OCI-LY1 (cell line): ENCODE measurements at regions not wholly inside any gene's neighbourhood (a gene's known extent, or its start where the extent isn't known, plus 50 kb on each side); places are given as distances from the start of the nearest gene placed in this dataset.

Experiments used
- H2AFZ ChIP-seq: fragments of 200-600 bp; sonication (generic), shearing (Covaris generic); 2 replicates; pipeline ENCODE4 v1.6.0; 2014; ENCODE audit warnings: antibody characterized with exemption, mild to moderate bottlenecking, low read length
- H3F3A ChIP-seq: fragments of 200-600 bp; sonication (generic), shearing (Covaris generic); 2 replicates; pipeline ENCODE4 v1.6.0; 2014; ENCODE audit warnings: mild to moderate bottlenecking, antibody characterized with exemption, low read length, moderate library complexity; ENCODE audit not compliant: insufficient read depth
- H3K27ac ChIP-seq: fragments of 200-600 bp; sonication (generic); 2 replicates; pipeline ENCODE4 v1.5.1; 2014; ENCODE audit warnings: low read length, mixed run types, mild to moderate bottlenecking, low read depth; ENCODE audit not compliant: poor library complexity, severe bottlenecking
- H3K27me3 ChIP-seq: fragments of 200-600 bp; sonication (generic); 2 replicates; pipeline ENCODE4 v1.6.0; 2014; ENCODE audit warnings: antibody characterized with exemption, mild to moderate bottlenecking, low read length, moderate library complexity; ENCODE audit not compliant: insufficient read depth
- H3K36me3 ChIP-seq: fragments of 200-600 bp; sonication (generic); 2 replicates; pipeline ENCODE4 v1.6.1; 2014; ENCODE audit warnings: mild to moderate bottlenecking, antibody characterized with exemption, low read length, moderate library complexity, mixed read lengths; ENCODE audit not compliant: insufficient read depth
- H3K4me1 ChIP-seq: fragments of 200-600 bp; sonication (generic); 2 replicates; pipeline ENCODE4 v1.5.1; 2014; ENCODE audit warnings: mild to moderate bottlenecking, low read length, moderate library complexity; ENCODE audit not compliant: insufficient read depth, severe bottlenecking
- H3K4me2 ChIP-seq: fragments of 200-600 bp; sonication (generic), shearing (Covaris generic); 2 replicates; pipeline ENCODE4 v1.6.1; 2014; ENCODE audit warnings: low read length
- H3K4me3 ChIP-seq: fragments of 200-600 bp; sonication (generic); 2 replicates; pipeline ENCODE4 v1.5.1; 2014; ENCODE audit warnings: low read length, low read depth, mild to moderate bottlenecking, mixed read lengths; ENCODE audit not compliant: poor library complexity, severe bottlenecking
- H3K79me2 ChIP-seq: fragments of 200-600 bp; shearing (Covaris generic); 2 replicates; pipeline ENCODE4 v1.6.1; 2016; ENCODE audit warnings: mixed run types, low read length, mixed read lengths; ENCODE audit not compliant: insufficient read depth
- H3K9ac ChIP-seq: fragments of 200-600 bp; sonication (generic), shearing (Covaris generic); 2 replicates; pipeline ENCODE4 v1.6.1; 2014; ENCODE audit warnings: mild to moderate bottlenecking, low read length, mixed read lengths
- H3K9me2 ChIP-seq: fragments of 200-600 bp; sonication (generic), shearing (Covaris generic); 2 replicates; pipeline ENCODE4 v1.6.1; 2014; ENCODE audit warnings: low read depth, mild to moderate bottlenecking, low read length, mixed read lengths
- H3K9me3 ChIP-seq: fragments of 200-600 bp; shearing (Covaris generic); 2 replicates; pipeline ENCODE4 v1.6.1; 2014; ENCODE audit warnings: low read length, mixed read lengths
- H4K20me1 ChIP-seq: fragments of 200-600 bp; sonication (generic), shearing (Covaris generic); 2 replicates; pipeline ENCODE4 v1.6.0; 2016; ENCODE audit warnings: mild to moderate bottlenecking, low read length; ENCODE audit not compliant: insufficient read depth
- CTCF ChIP-seq: fragments of 200-600 bp; sonication (generic), shearing (Covaris generic); IDR thresholded peaks from 2 replicates; pipeline ENCODE4 v1.5.1; 2017; ENCODE audit warnings: mild to moderate bottlenecking, antibody characterized with exemption, low read length, moderate library complexity, mixed read lengths
- EZH2 ChIP-seq: fragments of 200-600 bp; sonication (generic), shearing (Covaris generic); IDR thresholded peaks from 2 replicates; pipeline ENCODE4 v1.8.0; 2017; ENCODE audit warnings: borderline replicate concordance, mixed run types, mild to moderate bottlenecking, antibody characterized with exemption, low read length, moderate library complexity, mixed read lengths

GRCh38 chr20:11120431-11120830 is 446.6 kb upstream of the JAG1 start:
- Histone ChIP-seq H3K9ac (no peak overlapping the region), H3K4me1 (no peaks in the 10 kb centered on the region), H3F3A (no peaks in the 10 kb centered on the region), H3K27ac (no peak overlapping the region), H3K27me3 (no peaks in the 10 kb centered on the region), H3K9me3 (no peaks in the 10 kb centered on the region), H3K36me3 (no peaks in the 10 kb centered on the region), H3K4me3 (no peak overlapping the region), H3K79me2 (no peaks in the 10 kb centered on the region), H4K20me1 (no peaks in the 10 kb centered on the region), H2AFZ (no peak overlapping the region), H3K9me2 (no peaks in the 10 kb centered on the region), H3K4me2 (no peak overlapping the region)
- TF ChIP-seq CTCF (no peak), EZH2 (no peak)

GRCh38 chr20:11124849-11125505 is 451.2 kb upstream of the JAG1 start:
- H3K4me1 ChIP-seq, result no peaks in the 10 kb centered on the region
- H3K27me3 ChIP-seq, result no peaks in the 10 kb centered on the region
- no peak overlapping the region for H3K4me3 ChIP-seq
- no peak overlapping the region for H3K27ac ChIP-seq
- no peaks in the 10 kb centered on the region for H3K79me2 ChIP-seq
- no peaks in the 10 kb centered on the region for H3K36me3 ChIP-seq
- H3K9me3 ChIP-seq, result no peaks in the 10 kb centered on the region
- no peaks in the 10 kb centered on the region for H3F3A ChIP-seq
- H2AFZ ChIP-seq, result no peak overlapping the region
- H3K9ac ChIP-seq, result no peak overlapping the region
- H4K20me1 ChIP-seq, result no peaks in the 10 kb centered on the region
- H3K4me2 ChIP-seq, result no peak overlapping the region
- no peak for TF ChIP-seq CTCF
- no peak for TF ChIP-seq EZH2
- no peaks in the 10 kb centered on the region for H3K9me2 ChIP-seq

DNA sequence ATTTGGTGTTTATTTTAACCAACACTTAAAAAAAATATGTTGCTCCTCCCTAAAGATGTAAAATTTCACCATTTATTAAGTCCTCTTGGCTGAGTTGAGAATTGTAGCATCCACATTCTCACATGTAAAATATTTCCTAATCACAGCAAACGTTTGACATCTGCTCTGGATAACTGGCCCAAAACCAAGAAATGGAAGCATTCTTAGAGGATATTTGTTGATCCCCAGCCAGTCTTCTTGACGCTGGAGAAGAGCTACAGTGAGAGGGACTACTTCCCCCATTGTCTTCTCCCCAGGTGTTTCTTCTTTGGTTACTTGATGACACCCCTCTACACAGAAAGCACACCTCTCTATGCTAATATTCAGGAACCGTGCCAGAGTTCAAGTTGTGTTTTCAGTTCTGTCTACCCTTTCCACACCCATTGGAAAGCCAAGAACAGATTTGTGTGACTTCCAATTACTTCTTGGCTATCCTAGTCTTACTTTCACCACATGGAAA is 454.5 kb upstream of the JAG1 start:
- Histone ChIP-seq H3K36me3 (no peaks in the 10 kb centered on the region), H4K20me1 (no peaks in the 10 kb centered on the region), H2AFZ (no peak overlapping the region), H3F3A (no peaks in the 10 kb centered on the region), H3K4me2 (no peak overlapping the region), H3K9me3 (no peaks in the 10 kb centered on the region), H3K79me2 (no peaks in the 10 kb centered on the region), H3K4me1 (no peaks in the 10 kb centered on the region), H3K9me2 (no peaks in the 10 kb centered on the region), H3K4me3 (no peak overlapping the region), H3K9ac (no peak overlapping the region), H3K27ac (no peak overlapping the region), H3K27me3 (no peaks in the 10 kb centered on the region)
- TF ChIP-seq EZH2, result no peak
- TF ChIP-seq CTCF, result no peak
